HCT116 (cell line): ENCODE measurements at regions not wholly inside any gene's neighbourhood (a gene's known extent, or its start where the extent isn't known, plus 50 kb on each side); places are given as distances from the start of the nearest gene placed in this dataset.

Source experiments
- ATAC-seq: fragments of 200-7000 bp; cut with Tn5 transposase; 2 replicates; pipeline ENCODE4 v1.9.1; 2020; ENCODE audit warnings: mild to moderate bottlenecking, moderate library complexity
- BruUV-seq: library from RNA; stranded (reverse); fragments of 400-500 nt; replicated peaks from 2 replicates; lab custom pipeline; 2021; lab: Mats Ljungman, UMichigan
- CTCF ChIA-PET: fragments of 300-600 bp; sonication (Branson Sonifier 250); formaldehyde crosslinking; loops from one replicate; lab custom pipeline; 2021; ENCODE audit warnings: antibody characterized with exemption; lab: Charles Lee
- POLR2A ChIA-PET: fragments of 300-600, 350-600 bp; sonication (Branson Sonifier 250); formaldehyde crosslinking; loops from one replicate; lab custom pipeline; 2021; ENCODE audit warnings: antibody characterized with exemption; lab: Charles Lee
- RAD21 ChIA-PET, 2 experiments: fragments of 300-600 bp; sonication (Branson Sonifier 250); formaldehyde crosslinking; loops; one replicate each; lab custom pipeline; 2023; ENCODE audit warnings: low total read pairs in 2 of 2; ENCODE audit not compliant: uncharacterized antibody in 2 of 2, unreplicated experiment in 2 of 2, low non-redundant PET in 1 of 2; lab: Charles Lee
- DNase-seq: peaks from one replicate; pipeline ENCODE4 v3.0.0-alpha.2; 2010; ENCODE audit warnings: low read depth, low spot score
- H2AFZ ChIP-seq: fragments of 200-600 bp; shearing (Covaris generic), sonication (generic); 2 replicates; pipeline ENCODE4 v1.6.1; 2017; ENCODE audit warnings: low read depth, mixed run types, mixed read lengths, antibody characterized with exemption, low read length; ENCODE audit not compliant: poor library complexity, severe bottlenecking
- H3K27ac ChIP-seq: 2 replicates; pipeline ENCODE4 v1.5.1; 2012; ENCODE audit warnings: low read depth, low read length
- H3K27me3 ChIP-seq: fragments of 200-600 bp; sonication (generic); 2 replicates; pipeline ENCODE4 v1.6.1; 2016; ENCODE audit warnings: mixed run types, low read length, mixed read lengths; ENCODE audit not compliant: insufficient read depth
- H3K36me3 ChIP-seq, 2 experiments: fragments of 200-500 bp in 1 of 2; fragments of 200-600 bp in 1 of 2; sonication (Bioruptor generic) in 1 of 2; sonication (generic) in 1 of 2; 2 replicates each; pipeline versions ENCODE4 v1.5.1 to v1.6.1; 2014 to 2016; ENCODE audit warnings: low read length in 2 of 2, inconsistent platforms in 1 of 2, mixed read lengths in 1 of 2, mixed run types in 1 of 2; ENCODE audit not compliant: insufficient read depth in 2 of 2, control insufficient read depth in 1 of 2
- H3K4me1 ChIP-seq, 2 experiments: fragments of 200-600 bp in 1 of 2; sonication (generic) in 1 of 2; 2 replicates each; pipeline versions ENCODE4 v1.5.1 to v1.6.1; 2012 to 2017; ENCODE audit warnings: low read length in 2 of 2, inconsistent platforms in 1 of 2, mild to moderate bottlenecking in 1 of 2, mixed read lengths in 1 of 2, mixed run types in 1 of 2, moderate library complexity in 1 of 2; ENCODE audit not compliant: insufficient read depth in 2 of 2, control insufficient read depth in 1 of 2
- H3K4me2 ChIP-seq: fragments of 200-600 bp; sonication (generic); 2 replicates; pipeline ENCODE4 v1.6.1; 2017; ENCODE audit warnings: mixed run types, low read length, mixed read lengths
- H3K4me3 ChIP-seq, 2 experiments: fragments of 200-600 bp in 1 of 2; sonication (generic) in 1 of 2; replicated peaks in 1 of 2; 2 replicates each; pipeline ENCODE4 v1.5.1; 2011 to 2016; ENCODE audit warnings: low read length in 2 of 2, control low read depth in 1 of 2, low read depth in 1 of 2, mild to moderate bottlenecking in 1 of 2, mixed read lengths in 1 of 2, mixed run types in 1 of 2
- H3K79me2 ChIP-seq: fragments of 200-600 bp; sonication (generic); 2 replicates; pipeline ENCODE4 v1.6.1; 2017; ENCODE audit warnings: mild to moderate bottlenecking, mixed run types, low read length, moderate library complexity, mixed read lengths; ENCODE audit not compliant: insufficient read depth
- H3K9ac ChIP-seq: fragments of 200-600 bp; sonication (generic); 2 replicates; pipeline ENCODE4 v1.6.1; 2016; ENCODE audit warnings: low read length, mixed read lengths
- H3K9me2 ChIP-seq: fragments of 200-600 bp; sonication (generic), shearing (Covaris generic); 2 replicates; pipeline ENCODE4 v1.6.1; 2017; ENCODE audit warnings: mixed run types, mild to moderate bottlenecking, moderate library complexity; ENCODE audit not compliant: insufficient read depth
- H3K9me3 ChIP-seq, 2 experiments: fragments of 200-500 bp in 1 of 2; fragments of 200-600 bp in 1 of 2; sonication (Bioruptor generic) in 1 of 2; sonication (generic) in 1 of 2; 2 replicates each; pipeline ENCODE4 v1.6.1; 2014 to 2017; ENCODE audit warnings: low read length in 2 of 2, mixed read lengths in 2 of 2, inconsistent platforms in 1 of 2, low read depth in 1 of 2, mild to moderate bottlenecking in 1 of 2, mixed run types in 1 of 2, moderate library complexity in 1 of 2; ENCODE audit not compliant: control insufficient read depth in 1 of 2, insufficient read depth in 1 of 2
- H4K20me1 ChIP-seq: fragments of 200-600 bp; sonication (generic), shearing (Covaris generic); 2 replicates; pipeline ENCODE4 v1.6.1; 2017; ENCODE audit warnings: mixed run types, mild to moderate bottlenecking, moderate library complexity; ENCODE audit not compliant: insufficient read depth
- ATF3 ChIP-seq: IDR thresholded peaks from 2 replicates; pipeline ENCODE4 v1.6.1; 2012
- CBX3 ChIP-seq: IDR thresholded peaks from 2 replicates; pipeline ENCODE4 v1.6.1; 2012; ENCODE audit warnings: low read depth
- CEBPB ChIP-seq: IDR thresholded peaks from 2 replicates; pipeline ENCODE4 v1.6.1; 2012; ENCODE audit warnings: low read depth
- ELF1 ChIP-seq: IDR thresholded peaks from 2 replicates; pipeline ENCODE4 v1.6.1; 2012; ENCODE audit warnings: low read depth, borderline replicate concordance
- EZH2phosphoT487 ChIP-seq: fragments of 200-600 bp; IDR thresholded peaks from 2 replicates; pipeline ENCODE4 v1.6.1; 2018; ENCODE audit warnings: antibody characterized with exemption, borderline replicate concordance
- FOSL1 ChIP-seq: IDR thresholded peaks from 2 replicates; pipeline ENCODE4 v1.6.1; 2012; ENCODE audit warnings: low read depth
- POLR2A ChIP-seq: IDR thresholded peaks from 2 replicates; pipeline ENCODE4 v1.7.0; 2011; ENCODE audit warnings: borderline replicate concordance; ENCODE audit not compliant: insufficient read depth, insufficient read length; ENCODE audit errors: extremely low read depth
- SIN3A ChIP-seq: IDR thresholded peaks from 2 replicates; pipeline ENCODE4 v1.6.1; 2012; ENCODE audit warnings: low read depth
- SP1 ChIP-seq: IDR thresholded peaks from 2 replicates; pipeline ENCODE4 v1.6.1; 2012; ENCODE audit warnings: low read depth
- TCF7L2 ChIP-seq: IDR thresholded peaks from 2 replicates; pipeline ENCODE4 v1.7.0; 2011; ENCODE audit warnings: borderline replicate concordance, inconsistent platforms; ENCODE audit not compliant: insufficient read depth, insufficient read length; ENCODE audit errors: extremely low read depth
- ZBTB33 ChIP-seq: IDR thresholded peaks from 2 replicates; pipeline ENCODE4 v1.6.1; 2011; ENCODE audit warnings: mild to moderate bottlenecking, low read length, moderate library complexity; ENCODE audit not compliant: insufficient replicate concordance; ENCODE audit errors: extremely low read depth
- ZNF274 ChIP-seq: fragments of 200-500 bp; sonication (Bioruptor generic); IDR thresholded peaks from 2 replicates; pipeline ENCODE4 v1.6.1; 2014; ENCODE audit warnings: mild to moderate bottlenecking, low read depth, low read length, inconsistent platforms
- intact Hi-C: fragments of 100-400 bp; cut with micrococcal nuclease; formaldehyde crosslinking; loops from 2 replicates; pipeline ENCODE4 v1.10.0; 2022

GRCh38 chr6:153735761-153736160, 303.3 kb upstream of the OPRM1 start:
- TF ChIP-seq FOSL1 (no peak), CBX3 (no peak), ATF3 (no peak), ELF1 (no peak), TCF7L2 (no peak), CEBPB (no peak), SP1 (no peak), ZBTB33 (no peak), ZNF274 (no peak), SIN3A (no peak), POLR2A (no peak), EZH2phosphoT487 (no peak)
- Histone ChIP-seq H3K9me3 (no peaks in the 10 kb centered on the region), H3K9ac (no peak overlapping the region), H3K36me3 (no peaks in the 10 kb centered on the region), H3K4me1 (no peaks in the 10 kb centered on the region), H3K4me3 (no peak overlapping the region), H2AFZ (no peak overlapping the region), H3K79me2 (no peaks in the 10 kb centered on the region), H3K27ac (no peak overlapping the region), H3K27me3 (no peaks in the 10 kb centered on the region), H3K9me2 (no peaks in the 10 kb centered on the region), H4K20me1 (no peaks in the 10 kb centered on the region), H3K4me2 (no peak overlapping the region)
- CTCF ChIA-PET, result no interaction called here
- intact Hi-C loops, result no loop called here
- BruUV-seq, result no TSS peak
- no peak for DNase-seq
- POLR2A ChIA-PET, result no interaction called here
- RAD21 ChIA-PET, result no interaction called here
- no peak for ATAC-seq
